NCI-H748 treated with DMSO at 0.1 percent for 48 hours (cell line): ENCODE measurements at regions not wholly inside any gene's neighbourhood (a gene's known extent, or its start where the extent isn't known, plus 50 kb on each side); places are given as distances from the start of the nearest gene placed in this dataset.
"Not testable (repeated sequence)": the region's sequence is repeated elsewhere in the genome, so short reads cannot be mapped to it uniquely, and the experiment has no call there.

Source experiments
- DNase-seq: peaks from one replicate; lab custom pipeline; 2025; lab: John Stamatoyannopoulos, UW

GRCh38 chr1:60541831-60542532 lies 468.4 kb upstream of the C1orf87 start:
- DNase-seq, result no peak

DNA sequence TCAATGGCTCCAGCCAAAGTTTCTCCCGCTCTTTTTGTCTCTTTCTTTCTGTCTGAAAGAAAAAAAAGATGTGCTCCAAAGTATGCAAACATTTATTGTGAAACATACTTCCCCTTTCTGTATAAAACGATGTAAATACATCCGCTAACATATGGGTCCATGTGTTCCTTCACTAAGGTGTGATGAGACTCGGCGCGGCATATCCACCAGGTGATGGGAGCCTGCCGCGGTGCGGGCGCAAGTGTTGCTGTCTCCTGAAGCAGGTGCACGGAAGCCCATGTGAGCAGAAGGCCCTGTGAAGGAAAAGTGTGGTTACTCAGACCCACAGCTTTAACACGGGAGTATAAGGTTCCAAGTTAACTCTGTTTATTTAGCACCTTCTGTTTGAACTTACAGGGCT lies 466.6 kb upstream of the C1orf87 start:
- DNase-seq, result no peak

DNA sequence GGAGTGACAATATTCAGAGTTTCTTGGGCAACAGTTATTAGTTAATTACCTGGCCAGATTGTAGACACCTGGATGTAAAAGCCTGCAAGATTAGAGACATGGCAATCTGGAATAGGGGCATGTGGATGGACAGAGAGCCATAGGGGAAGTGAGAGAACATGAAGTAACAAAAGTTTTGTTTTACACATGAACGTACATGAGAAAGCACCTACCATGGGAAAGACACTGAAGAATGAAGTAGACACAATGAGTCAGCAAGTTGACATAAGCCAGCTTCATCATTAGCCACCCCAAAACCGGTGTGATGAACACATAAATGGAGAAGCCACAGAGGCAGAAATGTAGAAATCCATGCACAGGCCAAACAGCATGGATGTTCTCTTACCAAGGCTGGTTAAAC lies 462.1 kb upstream of the C1orf87 start:
- no peak for DNase-seq

GRCh38 chr1:60527567-60527966 lies 454.0 kb upstream of the C1orf87 start:
- no peak for DNase-seq

DNA sequence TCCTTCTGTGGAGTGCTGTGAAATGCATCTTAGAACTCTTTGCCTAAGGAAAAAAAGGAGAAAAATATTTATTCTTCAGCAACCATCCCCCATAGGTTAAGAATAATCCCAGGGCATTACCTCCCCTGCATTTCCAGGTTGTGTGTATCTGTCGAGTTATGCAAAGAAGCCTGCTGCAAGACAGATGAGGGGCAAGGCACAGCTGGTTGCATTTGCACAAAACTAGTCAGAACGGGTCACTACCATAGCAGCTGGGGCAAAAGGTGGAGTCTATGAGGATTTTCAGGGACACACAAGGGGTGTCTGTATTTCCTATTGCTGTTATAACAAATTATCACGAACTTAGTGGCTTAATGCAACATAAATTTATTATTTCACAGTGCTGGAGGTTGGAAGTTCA lies 443.4 kb upstream of the C1orf87 start:
- DNase-seq, result no peak

DNA sequence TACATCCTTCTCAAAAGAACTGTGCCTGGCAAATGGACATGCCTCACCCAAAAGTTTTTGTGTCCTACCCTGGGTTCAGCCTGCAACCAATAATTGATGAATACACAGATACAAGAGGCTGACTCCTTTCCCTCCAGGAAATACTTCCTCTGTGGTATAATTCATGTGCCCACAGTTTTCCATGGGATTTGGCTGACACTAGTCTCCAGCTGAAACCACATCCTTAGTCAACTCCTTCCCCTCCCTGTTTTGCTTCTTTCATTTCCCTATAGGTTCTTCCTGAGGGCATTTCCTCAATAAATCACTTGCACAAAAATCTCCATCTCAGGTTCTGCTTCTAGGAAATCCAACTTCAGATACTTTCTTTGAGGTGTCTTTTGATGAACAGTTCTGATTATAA lies 436.6 kb upstream of the C1orf87 start:
- no peak for DNase-seq

DNA sequence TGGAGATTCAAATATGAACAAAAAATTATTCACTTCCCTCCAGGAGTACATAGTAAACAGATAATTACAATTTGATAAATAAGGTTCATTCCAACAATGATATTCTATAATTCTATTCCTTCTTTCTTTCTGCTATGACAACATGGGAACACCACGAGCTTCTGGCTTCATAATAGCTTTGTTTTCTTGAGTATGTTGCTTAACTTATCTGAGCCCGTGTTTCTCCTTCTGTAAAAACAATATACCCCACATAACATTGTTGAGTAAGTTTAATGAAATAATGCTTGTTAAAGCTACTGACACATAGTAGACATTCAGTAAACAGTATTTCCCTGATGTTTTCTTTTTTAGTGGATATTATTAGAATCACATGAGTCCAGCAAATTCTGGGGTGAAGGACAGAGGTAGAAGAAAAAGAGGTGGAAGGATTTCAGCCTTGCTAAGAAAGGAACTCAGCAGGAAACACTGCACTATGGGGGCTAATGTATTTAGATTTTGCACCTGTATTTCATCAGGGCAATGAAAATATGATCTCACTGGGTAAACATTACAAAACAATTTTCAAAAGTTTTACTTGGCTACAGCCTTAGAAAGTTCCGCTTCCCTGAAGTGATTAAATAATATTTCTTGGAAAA lies 430.8 kb upstream of the C1orf87 start:
- DNase-seq, result no peak

DNA sequence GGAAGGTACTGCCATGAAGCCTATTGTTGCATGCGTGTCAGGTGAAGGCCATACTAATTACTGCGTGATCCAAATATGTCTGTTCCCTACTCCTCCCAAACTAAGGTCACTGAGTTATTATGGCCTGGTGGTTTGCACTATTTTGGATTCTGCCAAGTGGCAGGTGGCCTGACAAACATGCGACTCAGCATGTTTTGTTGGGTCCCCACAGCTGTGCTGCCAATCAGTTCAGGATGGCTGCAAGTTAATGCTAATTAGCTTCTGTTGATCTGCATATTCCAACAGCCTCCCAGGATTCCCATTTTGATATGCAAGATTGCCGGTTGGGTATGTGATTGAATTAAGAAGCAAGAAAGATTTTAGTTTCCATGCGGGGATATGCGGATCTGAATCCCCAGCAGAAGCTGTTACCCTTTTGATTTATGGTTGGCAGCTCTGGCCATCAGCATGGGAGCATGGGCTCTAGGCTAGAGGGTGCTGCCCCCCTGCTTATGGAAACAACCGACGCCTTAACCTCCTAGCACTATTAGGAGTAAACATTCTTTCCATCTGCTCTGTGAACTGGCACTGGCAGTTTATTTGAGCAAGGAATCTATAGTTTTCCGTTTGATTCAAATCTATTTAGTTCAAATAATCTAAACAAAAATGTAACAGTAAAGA lies 429.8 kb upstream of the C1orf87 start:
- no peak for DNase-seq

DNA sequence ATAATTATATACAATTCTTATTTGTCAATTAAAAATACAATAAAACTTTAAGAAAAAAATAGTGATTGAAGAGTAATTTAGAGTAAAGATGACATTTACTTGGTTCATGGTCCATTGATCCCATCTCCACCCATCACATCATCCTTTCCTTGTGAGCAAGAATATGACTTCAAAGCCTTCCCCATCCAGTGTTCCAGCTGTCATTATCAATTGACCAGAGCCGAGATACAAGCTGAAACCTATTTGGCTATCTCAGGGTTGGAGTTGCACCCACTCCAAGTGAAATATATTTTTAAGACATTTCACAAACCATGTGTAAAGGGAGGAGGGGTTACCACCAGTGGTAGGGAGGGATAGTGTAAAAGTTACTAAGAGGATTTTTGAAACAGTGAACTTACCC lies 428.9 kb upstream of the C1orf87 start:
- no peak for DNase-seq

DNA sequence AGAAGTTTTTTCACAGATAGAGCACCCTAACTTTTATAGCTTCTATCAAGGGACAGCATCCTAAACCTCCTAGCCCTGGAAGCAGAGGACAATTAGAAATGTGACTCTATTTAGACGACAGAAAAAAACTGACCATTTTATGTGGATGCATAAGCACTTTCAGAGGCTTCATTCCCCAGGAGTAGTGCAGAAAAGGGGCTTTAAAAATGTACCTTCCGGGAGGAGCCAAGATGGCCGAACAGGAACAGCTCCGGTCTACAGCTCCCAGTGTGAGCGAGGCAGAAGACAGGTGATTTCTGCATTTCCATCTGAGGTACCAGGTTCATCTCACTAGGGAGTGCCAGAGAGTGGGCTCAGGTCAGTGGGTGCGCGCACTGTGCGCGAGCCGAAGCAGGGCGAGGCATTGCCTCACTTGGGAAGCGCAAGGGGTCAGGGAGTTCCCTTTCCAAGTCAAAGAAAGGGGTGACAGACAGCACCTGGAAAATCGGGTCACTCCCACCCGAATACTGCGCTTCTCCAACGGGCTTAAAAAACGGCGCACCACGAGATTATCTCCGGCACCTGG lies 416.4 kb upstream of the C1orf87 start:
- DNase-seq, result not testable (repeated sequence)

DNA sequence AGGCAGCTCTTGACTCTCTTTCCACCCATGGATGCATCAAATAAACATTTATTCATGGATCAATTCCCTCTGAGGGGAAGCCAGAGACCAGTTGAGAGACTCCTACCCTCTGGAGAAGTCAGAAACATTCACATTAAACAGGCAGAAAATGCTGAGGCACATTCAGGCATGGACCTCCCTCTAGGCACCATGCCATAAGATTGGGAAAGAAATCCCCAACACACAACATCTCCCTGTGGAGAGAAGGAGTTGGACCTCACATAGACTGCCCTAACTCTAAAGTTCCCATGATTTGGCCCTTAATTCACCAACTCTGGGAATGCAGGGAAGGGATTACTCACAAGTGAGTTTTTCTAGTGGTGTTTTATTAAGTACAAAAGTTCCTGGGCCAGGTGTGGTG lies 415.3 kb upstream of the C1orf87 start:
- no peak for DNase-seq

DNA sequence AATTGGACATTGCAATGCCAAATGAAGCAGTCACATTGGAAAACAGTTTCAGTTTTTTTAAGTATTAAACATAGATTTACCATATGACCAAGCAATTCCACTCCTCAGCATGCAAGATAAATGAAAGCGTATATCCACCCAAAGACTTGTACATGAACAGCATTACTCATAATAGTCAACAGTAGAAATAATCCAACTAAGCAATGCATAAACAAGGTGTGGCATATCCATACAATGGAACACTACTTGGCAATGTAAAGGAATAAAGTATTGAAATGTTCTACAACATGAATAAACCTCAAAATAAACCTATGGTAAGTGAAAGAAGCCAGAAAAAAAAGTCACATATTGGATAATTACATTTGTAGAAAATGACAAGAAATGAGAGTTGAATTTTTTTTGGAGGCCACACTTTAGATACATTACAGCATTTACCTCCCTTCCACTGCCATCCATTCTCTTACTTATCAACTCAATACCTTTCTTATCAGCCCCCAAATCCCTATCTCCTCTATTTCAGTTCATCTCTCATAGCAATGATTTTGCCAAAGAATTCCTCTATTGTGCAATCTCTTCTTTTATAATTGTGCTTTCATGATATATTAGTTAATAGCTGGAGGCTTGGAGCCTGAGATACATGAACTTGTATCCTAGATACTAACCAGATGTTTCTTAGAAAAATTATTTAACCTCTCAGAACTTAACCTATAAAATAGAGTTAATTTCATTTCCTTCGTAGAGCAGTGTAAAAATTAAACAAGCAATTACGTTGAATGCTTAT lies 414.2 kb upstream of the C1orf87 start:
- DNase-seq, result no peak

DNA sequence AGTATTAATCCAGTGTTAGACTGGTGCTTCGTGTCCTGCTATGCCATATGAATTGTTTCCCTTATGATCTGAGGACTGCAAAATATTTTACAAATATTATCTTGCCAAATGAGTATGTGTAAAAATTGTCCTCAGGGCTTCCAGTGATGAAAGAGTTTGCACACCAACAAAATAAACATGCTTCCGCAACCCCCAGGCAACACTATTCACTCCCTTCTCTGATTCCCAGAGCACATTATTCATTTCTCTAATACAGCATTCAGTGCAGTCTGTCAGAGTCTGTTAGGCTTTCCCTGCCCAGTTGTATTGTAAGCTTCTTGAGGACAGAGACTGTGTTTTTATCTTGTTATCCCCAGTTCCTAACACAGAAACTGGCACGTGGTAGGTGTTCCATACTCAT lies 409.9 kb upstream of the C1orf87 start:
- no peak for DNase-seq

GRCh38 chr1:60470246-60470645 lies 396.7 kb upstream of the C1orf87 start:
- no peak for DNase-seq

- no peak for DNase-seq
These were observed 390.2 kb upstream of the C1orf87 start for GRCh38 chr1:60463786-60464185.

- no peak for DNase-seq
These were observed 389.6 kb upstream of the C1orf87 start for GRCh38 chr1:60463146-60463545.

DNA sequence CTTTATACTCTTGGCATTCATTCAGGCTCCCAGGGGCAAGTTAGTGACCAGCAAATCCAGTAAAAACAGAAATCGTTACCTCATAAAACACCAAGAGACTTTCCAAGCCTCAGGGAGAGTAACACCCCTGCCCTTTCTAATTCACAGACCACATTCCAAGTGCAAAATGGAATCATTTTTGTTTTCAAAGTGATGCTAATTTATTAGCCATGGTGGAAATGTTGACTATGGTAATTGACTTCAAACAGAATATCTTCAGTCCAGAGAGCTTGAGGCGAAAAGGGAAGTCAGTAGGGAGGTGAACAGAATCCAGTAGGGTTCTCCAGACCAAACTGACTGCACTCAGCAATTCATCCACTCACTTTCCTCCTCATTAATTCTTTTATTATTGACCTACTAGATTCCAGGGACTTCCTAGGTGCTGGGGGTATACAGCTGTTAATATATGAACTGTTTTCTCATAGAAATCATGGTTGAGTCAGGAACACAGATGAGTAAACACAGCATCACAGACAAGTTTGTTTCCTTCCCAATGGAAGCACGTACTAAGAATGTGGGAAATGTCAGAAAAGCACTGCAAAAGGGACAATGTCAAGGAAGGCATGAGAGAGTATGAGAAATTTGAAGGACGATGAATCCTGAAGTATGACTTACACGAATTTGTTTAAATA lies 388.5 kb upstream of the C1orf87 start:
- DNase-seq, result no peak

DNA sequence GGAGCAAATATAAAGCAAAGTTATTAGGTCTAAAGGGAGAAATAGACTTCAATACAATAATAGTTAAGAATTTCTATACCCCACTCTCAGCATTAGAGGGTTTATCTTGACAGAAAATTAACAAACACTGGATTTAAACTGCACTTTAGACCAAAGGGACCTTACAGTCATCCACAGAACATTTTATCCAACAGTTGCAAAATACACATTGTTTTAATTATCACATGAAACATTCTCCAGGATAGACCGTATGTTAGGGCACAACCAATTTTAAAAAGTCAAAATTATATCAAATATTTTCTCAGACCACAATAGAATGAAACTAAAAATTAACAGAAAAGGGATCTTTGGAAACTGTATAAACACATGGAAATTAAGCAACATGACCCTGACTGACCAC lies 384.5 kb upstream of the C1orf87 start:
- DNase-seq, result no peak

- no peak for DNase-seq
These were observed 376.3 kb upstream of the C1orf87 start for GRCh38 chr1:60449876-60450275.

- DNase-seq, result no peak
These were observed 375.3 kb upstream of the C1orf87 start for GRCh38 chr1:60448850-60449249.

DNA sequence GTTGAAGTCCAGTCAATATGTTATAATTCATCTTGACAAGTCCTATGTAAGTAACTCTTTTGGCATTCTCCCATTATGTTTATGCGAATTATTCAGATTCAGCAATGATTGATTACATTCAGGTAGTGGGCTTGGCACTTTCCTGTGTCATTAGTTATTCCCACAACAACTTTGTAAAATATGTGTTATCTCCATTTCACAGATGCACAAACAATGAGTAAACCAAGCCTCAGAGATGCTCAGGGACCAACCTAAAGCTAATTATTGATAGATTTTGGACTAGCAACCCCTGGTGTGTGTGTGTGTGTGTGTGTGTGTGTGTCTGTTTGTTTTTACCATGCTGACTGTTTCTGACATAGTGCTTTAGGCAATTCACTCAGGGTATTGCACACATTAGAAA lies 371.1 kb upstream of the C1orf87 start:
- no peak for DNase-seq

GRCh38 chr1:60436186-60436585 lies 362.6 kb upstream of the C1orf87 start:
- no peak for DNase-seq
